Vagina (tissue), 2 donors: ENCODE measurements at regions not wholly inside any gene's neighbourhood (a gene's known extent, or its start where the extent isn't known, plus 50 kb on each side); places are given as distances from the start of the nearest gene placed in this dataset.

ENCODE experiments used
- DNase-seq, 2 donors: peaks; one replicate each; pipeline ENCODE4 v3.0.0-alpha.2; 2017; ENCODE audit errors: extremely low spot score in 2 of 2
- H3K27ac ChIP-seq: fragments of 200-600 bp; sonication (generic); one replicate; pipeline ENCODE4 v1.5.1; 2019
- H3K27me3 ChIP-seq: fragments of 200-600 bp; sonication (generic); one replicate; pipeline ENCODE4 v1.5.1; 2019
- H3K36me3 ChIP-seq, 2 donors: fragments of 200-600 bp; sonication (generic); one replicate each; pipeline ENCODE4 v1.5.1; 2017 to 2019
- H3K4me1 ChIP-seq: fragments of 200-600 bp; sonication (generic); one replicate; pipeline ENCODE4 v1.5.1; 2019
- H3K4me3 ChIP-seq, 2 donors: fragments of 200-600 bp; sonication (generic); 1 replicate in 1 of 2; 2 replicates in 1 of 2; pipeline ENCODE4 v1.5.1; 2016 to 2019
- H3K9me3 ChIP-seq: fragments of 200-600 bp; sonication (generic); one replicate; pipeline ENCODE4 v1.5.1; 2019
- POLR2A ChIP-seq, 2 donors: fragments of 450-650 bp; IDR thresholded peaks; one replicate each; pipeline ENCODE4 v1.6.1; 2017; ENCODE audit warnings: antibody characterized with exemption in 2 of 2, mild to moderate bottlenecking in 2 of 2, moderate library complexity in 2 of 2
- POLR2AphosphoS5 ChIP-seq, 2 donors: sonication (generic); formaldehyde crosslinking; IDR thresholded peaks; one replicate each; pipeline ENCODE4 v1.9.0; 2017; ENCODE audit warnings: antibody characterized with exemption in 2 of 2, mild to moderate bottlenecking in 2 of 2, low read depth in 1 of 2; ENCODE audit not compliant: insufficient read depth in 1 of 2
- intact Hi-C: fragments of 100-400 bp; cut with DNase I; formaldehyde crosslinking; loops from one replicate; pipeline ENCODE4 v1.15.1; 2023
- TF ChIP-seq, protein P1 (sequence below), 3 experiments: fragments of 450-650 bp in 2 of 3; fragments of 200-600 bp in 1 of 3; sonication (generic) in 1 of 3; IDR thresholded peaks; one replicate each; pipeline ENCODE4 v1.5.1; 2017 to 2019; ENCODE audit warnings: antibody characterized with exemption in 3 of 3, mild to moderate bottlenecking in 2 of 3, moderate library complexity in 2 of 3

DNA sequence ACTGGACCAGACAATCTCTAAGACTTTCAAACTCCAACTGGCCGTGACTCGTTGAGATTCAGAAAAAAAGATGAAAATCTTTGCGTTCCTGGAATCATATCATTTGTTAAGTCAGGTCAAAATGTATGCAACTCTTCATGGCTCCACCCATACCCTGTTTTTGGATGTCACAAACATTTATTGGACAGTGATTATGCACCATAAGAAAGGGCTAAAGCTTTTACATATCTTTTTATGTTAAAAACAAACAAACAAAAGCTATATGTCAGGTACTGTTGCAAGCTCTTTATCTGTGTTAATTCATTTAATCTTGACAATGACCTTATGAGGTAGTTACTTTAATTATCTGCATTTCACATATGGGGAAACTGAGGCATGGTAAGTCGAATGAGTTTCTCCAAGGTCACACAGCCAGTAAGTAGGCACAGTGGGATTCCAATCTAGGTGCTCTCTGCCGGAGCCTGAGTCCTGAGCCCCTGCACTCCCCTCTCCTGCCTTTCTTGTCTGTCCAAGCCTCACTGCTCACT is 145.7 kb upstream of the MYCN start:
- no peaks in the 10 kb centered on the region for H3K9me3 ChIP-seq
- no peak overlapping the region for H3K27ac ChIP-seq
- no peaks in the 10 kb centered on the region for H3K4me1 ChIP-seq
- intact Hi-C loops: no loop called here
- H3K4me3 ChIP-seq: no peak overlapping the region
- DNase-seq: no peak
- H3K36me3 ChIP-seq: no peaks in the 10 kb centered on the region
- no peak for TF ChIP-seq POLR2AphosphoS5 (IDR thresholded peaks at IDR 0.05; ENCODE audit: insufficient read depth in 1 of 2, low read depth in 1 of 2)
- TF ChIP-seq, protein P1, sequence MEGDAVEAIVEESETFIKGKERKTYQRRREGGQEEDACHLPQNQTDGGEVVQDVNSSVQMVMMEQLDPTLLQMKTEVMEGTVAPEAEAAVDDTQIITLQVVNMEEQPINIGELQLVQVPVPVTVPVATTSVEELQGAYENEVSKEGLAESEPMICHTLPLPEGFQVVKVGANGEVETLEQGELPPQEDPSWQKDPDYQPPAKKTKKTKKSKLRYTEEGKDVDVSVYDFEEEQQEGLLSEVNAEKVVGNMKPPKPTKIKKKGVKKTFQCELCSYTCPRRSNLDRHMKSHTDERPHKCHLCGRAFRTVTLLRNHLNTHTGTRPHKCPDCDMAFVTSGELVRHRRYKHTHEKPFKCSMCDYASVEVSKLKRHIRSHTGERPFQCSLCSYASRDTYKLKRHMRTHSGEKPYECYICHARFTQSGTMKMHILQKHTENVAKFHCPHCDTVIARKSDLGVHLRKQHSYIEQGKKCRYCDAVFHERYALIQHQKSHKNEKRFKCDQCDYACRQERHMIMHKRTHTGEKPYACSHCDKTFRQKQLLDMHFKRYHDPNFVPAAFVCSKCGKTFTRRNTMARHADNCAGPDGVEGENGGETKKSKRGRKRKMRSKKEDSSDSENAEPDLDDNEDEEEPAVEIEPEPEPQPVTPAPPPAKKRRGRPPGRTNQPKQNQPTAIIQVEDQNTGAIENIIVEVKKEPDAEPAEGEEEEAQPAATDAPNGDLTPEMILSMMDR (IDR thresholded peaks at IDR 0.05): no peak
- no peak for TF ChIP-seq POLR2A (IDR thresholded peaks at IDR 0.05)
- no peaks in the 10 kb centered on the region for H3K27me3 ChIP-seq

DNA sequence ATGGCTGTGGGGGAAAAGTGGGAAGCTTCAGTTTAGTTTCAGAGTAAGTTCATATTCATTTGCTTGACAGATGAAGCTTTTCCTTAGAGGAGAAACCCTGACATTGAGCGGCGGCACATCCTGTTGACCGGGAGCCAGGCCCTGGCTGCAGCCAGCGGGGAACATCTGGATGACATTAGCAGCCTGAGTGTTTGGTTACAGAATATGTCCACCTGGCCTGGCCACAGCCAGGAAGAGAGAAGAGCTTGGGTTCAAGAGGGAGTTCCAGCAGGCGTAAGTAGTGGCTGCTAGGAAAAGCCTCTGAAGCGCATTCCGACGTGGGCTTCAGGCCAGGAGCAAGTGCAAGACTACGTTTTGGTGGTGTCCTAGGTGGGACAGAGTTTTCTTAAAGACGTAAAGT is 144.9 kb upstream of the MYCN start:
- H3K9me3 ChIP-seq: no peaks in the 10 kb centered on the region
- no peak for DNase-seq
- intact Hi-C loops: no loop called here
- TF ChIP-seq POLR2A (IDR thresholded peaks at IDR 0.05) (no peak), POLR2AphosphoS5 (IDR thresholded peaks at IDR 0.05; ENCODE audit: insufficient read depth in 1 of 2, low read depth in 1 of 2) (no peak)
- TF ChIP-seq, protein P1 (IDR thresholded peaks at IDR 0.05): no peak
- no peak overlapping the region for H3K4me3 ChIP-seq
- H3K27me3 ChIP-seq: no peaks in the 10 kb centered on the region
- no peaks in the 10 kb centered on the region for H3K36me3 ChIP-seq
- no peaks in the 10 kb centered on the region for H3K4me1 ChIP-seq
- no peak overlapping the region for H3K27ac ChIP-seq

DNA sequence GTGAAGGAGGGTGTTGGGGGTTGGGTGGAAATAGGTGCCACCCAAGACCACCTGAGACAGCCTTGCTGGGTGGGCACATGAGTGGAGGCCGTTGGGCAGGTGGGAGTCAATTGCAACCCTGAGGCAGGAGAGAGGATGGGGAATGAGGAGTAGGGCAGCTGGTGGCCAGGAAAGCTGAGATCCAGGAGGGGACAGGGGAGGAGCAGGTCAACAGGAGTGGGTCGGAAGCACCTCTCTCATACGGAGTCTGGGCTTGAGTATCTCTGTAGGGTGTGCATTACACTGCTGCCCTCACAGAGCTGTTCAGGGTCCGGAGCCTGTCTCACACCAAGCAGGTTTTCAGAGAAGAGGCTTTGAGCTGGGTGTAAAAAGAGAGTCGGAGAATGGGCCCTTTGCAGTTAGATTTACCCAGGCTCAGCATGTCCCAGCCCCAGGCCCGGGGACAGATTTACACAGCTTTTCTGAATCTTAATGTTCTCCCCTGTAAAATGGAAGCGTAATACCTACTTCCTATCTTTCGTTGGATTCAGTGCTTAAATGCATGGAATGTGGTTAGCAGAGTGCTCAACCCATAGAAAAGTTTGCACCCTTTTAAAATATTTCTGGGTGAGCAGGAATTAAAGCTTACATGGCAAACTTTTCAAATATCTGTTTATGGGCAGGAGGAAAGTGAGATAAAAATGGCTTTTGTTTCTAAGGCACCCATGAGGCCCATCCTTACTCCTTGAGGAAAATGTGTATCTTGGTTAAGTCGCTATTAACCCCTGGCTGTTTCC is 144.0 kb upstream of the MYCN start:
- no peak overlapping the region for H3K27ac ChIP-seq
- no peak overlapping the region for H3K4me3 ChIP-seq
- H3K36me3 ChIP-seq: no peaks in the 10 kb centered on the region
- no peaks in the 10 kb centered on the region for H3K27me3 ChIP-seq
- H3K4me1 ChIP-seq: no peaks in the 10 kb centered on the region
- no peak for DNase-seq
- intact Hi-C loops: no loop called here
- H3K9me3 ChIP-seq: no peaks in the 10 kb centered on the region
- TF ChIP-seq POLR2AphosphoS5 (IDR thresholded peaks at IDR 0.05; ENCODE audit: insufficient read depth in 1 of 2, low read depth in 1 of 2): no peak
- no peak for TF ChIP-seq POLR2A (IDR thresholded peaks at IDR 0.05)
- TF ChIP-seq, protein P1 (IDR thresholded peaks at IDR 0.05): no peak

DNA sequence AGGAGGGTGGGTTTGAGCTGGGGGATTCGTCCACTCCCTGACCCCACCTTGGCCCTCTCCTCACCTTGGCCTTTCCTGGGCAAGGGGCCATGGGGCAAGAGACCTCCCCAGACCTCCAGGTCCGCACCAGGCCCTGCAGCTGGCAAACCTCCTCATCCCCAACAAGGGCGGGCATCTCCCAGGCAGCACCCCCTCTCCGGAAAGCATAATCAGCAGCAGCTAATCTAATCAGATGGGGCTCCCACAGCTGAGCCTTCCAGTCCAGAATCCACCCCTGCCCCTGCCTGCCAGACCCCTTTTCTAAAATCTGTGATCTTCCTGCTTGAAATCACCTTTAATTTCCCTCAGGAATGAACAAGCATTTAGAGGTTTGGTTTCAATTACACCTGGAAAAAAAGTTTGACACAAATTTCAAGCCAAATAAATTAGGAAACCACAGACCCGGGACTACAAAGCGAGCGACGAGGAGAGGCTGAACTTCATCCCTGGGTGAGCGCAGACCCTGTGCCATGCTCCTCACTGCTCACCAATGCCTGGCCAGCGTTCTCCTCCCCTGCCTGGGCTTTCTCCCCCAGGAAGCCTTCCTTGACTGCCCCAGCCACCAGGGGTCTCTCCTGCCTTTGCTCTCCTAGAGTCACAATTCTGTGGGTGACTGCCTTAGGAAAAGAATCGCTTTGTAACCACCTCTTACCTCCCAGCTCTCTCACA is 143.0 kb upstream of the MYCN start:
- DNase-seq: no peak
- Histone ChIP-seq H3K27ac (no peak overlapping the region), H3K4me3 (no peak overlapping the region), H3K27me3 (no peaks in the 10 kb centered on the region), H3K9me3 (no peaks in the 10 kb centered on the region), H3K4me1 (no peaks in the 10 kb centered on the region), H3K36me3 (no peaks in the 10 kb centered on the region)
- TF ChIP-seq, protein P1 (IDR thresholded peaks at IDR 0.05): no peak
- TF ChIP-seq POLR2A (IDR thresholded peaks at IDR 0.05): no peak
- TF ChIP-seq POLR2AphosphoS5 (IDR thresholded peaks at IDR 0.05; ENCODE audit: insufficient read depth in 1 of 2, low read depth in 1 of 2): no peak
- intact Hi-C loops: no loop called here

DNA sequence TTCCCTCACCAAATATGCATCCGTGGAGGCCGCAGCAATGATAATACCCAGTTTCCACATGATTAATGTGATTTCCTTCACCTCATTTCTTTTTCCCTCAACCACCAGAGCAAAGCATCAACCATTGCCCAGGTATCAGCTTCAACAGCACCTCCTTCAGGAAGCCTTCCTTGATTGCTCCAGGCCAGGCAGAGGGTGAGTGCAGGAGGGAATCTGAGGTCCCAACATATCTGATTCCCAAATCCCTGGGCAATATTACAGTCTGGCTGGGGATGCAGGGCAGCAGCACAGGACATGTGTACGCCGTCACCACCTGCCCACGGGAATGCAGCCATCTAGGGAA is 142.4 kb upstream of the MYCN start:
- no peak for DNase-seq
- Histone ChIP-seq H3K36me3 (no peaks in the 10 kb centered on the region), H3K9me3 (no peaks in the 10 kb centered on the region), H3K4me3 (no peak overlapping the region), H3K27me3 (no peaks in the 10 kb centered on the region), H3K4me1 (no peaks in the 10 kb centered on the region), H3K27ac (no peak overlapping the region)
- intact Hi-C loops: no loop called here
- TF ChIP-seq, protein P1 (IDR thresholded peaks at IDR 0.05): no peak
- TF ChIP-seq POLR2AphosphoS5 (IDR thresholded peaks at IDR 0.05; ENCODE audit: insufficient read depth in 1 of 2, low read depth in 1 of 2): no peak
- no peak for TF ChIP-seq POLR2A (IDR thresholded peaks at IDR 0.05)
